Neutrophil (primary cell): ENCODE measurements at regions not wholly inside any gene's neighbourhood (a gene's known extent, or its start where the extent isn't known, plus 50 kb on each side); places are given as distances from the start of the nearest gene placed in this dataset.

Source experiments
- H3K27ac ChIP-seq: fragments of 200-600 bp; sonication (generic); 2 replicates; pipeline ENCODE4 v1.5.1; 2016; ENCODE audit warnings: mild to moderate bottlenecking, moderate library complexity
- H3K27me3 ChIP-seq: fragments of 200-600 bp; sonication (generic); 2 replicates; pipeline ENCODE4 v1.6.0; 2016; ENCODE audit warnings: mild to moderate bottlenecking
- H3K36me3 ChIP-seq: fragments of 200-600 bp; sonication (generic); 2 replicates; pipeline ENCODE4 v1.5.1; 2017
- H3K4me1 ChIP-seq, 2 experiments: fragments of 200-600 bp in 1 of 2; sonication (generic) in 1 of 2; 1 replicate in 1 of 2; 2 replicates in 1 of 2; pipeline versions ENCODE4 v1.5.1 to v1.6.1; 2013 to 2016; ENCODE audit warnings: low read depth in 1 of 2, low read length in 1 of 2, mild to moderate bottlenecking in 1 of 2, moderate library complexity in 1 of 2; ENCODE audit not compliant: control insufficient read depth in 1 of 2, insufficient read depth in 1 of 2
- H3K4me3 ChIP-seq, 2 experiments: fragments of 200-600 bp in 1 of 2; sonication (generic) in 1 of 2; 1 replicate in 1 of 2; 2 replicates in 1 of 2; pipeline ENCODE4 v1.5.1; 2013 to 2016; ENCODE audit warnings: low read depth in 1 of 2, low read length in 1 of 2, mild to moderate bottlenecking in 1 of 2, moderate library complexity in 1 of 2
- H3K9me3 ChIP-seq: fragments of 200-600 bp; sonication (generic); 2 replicates; pipeline ENCODE4 v1.5.1; 2016
- CTCF ChIP-seq: fragments of 200-600 bp; sonication (generic); IDR thresholded peaks from 2 replicates; pipeline ENCODE4 v1.5.1; 2016; ENCODE audit warnings: antibody characterized with exemption

GRCh38 chr19:30131246-30131645 lies 189.2 kb downstream of the URI1 start:
- no peaks in the 10 kb centered on the region for H3K36me3 ChIP-seq
- no peak overlapping the region for H3K27ac ChIP-seq
- no peaks in the 10 kb centered on the region for H3K9me3 ChIP-seq
- no peak overlapping the region for H3K4me3 ChIP-seq
- TF ChIP-seq CTCF: no peak
- no peaks in the 10 kb centered on the region for H3K27me3 ChIP-seq
- H3K4me1 ChIP-seq: no peaks in the 10 kb centered on the region

GRCh38 chr19:30131722-30132291 lies 189.8 kb downstream of the URI1 start:
- H3K27ac ChIP-seq: no peak overlapping the region
- TF ChIP-seq CTCF: no peak
- no peak overlapping the region for H3K4me3 ChIP-seq
- H3K27me3 ChIP-seq: no peaks in the 10 kb centered on the region
- no peaks in the 10 kb centered on the region for H3K9me3 ChIP-seq
- H3K36me3 ChIP-seq: no peaks in the 10 kb centered on the region
- H3K4me1 ChIP-seq: no peaks in the 10 kb centered on the region

GRCh38 chr19:30132343-30133075 lies 190.5 kb downstream of the URI1 start:
- Histone ChIP-seq H3K4me3 (no peak overlapping the region), H3K36me3 (no peaks in the 10 kb centered on the region), H3K27ac (no peak overlapping the region), H3K9me3 (no peaks in the 10 kb centered on the region), H3K4me1 (no peaks in the 10 kb centered on the region), H3K27me3 (no peaks in the 10 kb centered on the region)
- no peak for TF ChIP-seq CTCF

- Histone ChIP-seq H3K27me3 (no peaks in the 10 kb centered on the region), H3K4me3 (no peak overlapping the region), H3K4me1 (no peaks in the 10 kb centered on the region), H3K36me3 (no peaks in the 10 kb centered on the region), H3K27ac (no peak overlapping the region), H3K9me3 (no peaks in the 10 kb centered on the region)
- no peak for TF ChIP-seq CTCF
Measured at GRCh38 chr19:30133803-30134202, 191.8 kb downstream of the URI1 start.

GRCh38 chr19:30135093-30135757 lies 193.2 kb downstream of the URI1 start:
- H3K4me3 ChIP-seq: no peak overlapping the region
- H3K27ac ChIP-seq: no peak overlapping the region
- TF ChIP-seq CTCF: no peak
- H3K4me1 ChIP-seq: no peaks in the 10 kb centered on the region
- H3K27me3 ChIP-seq: no peaks in the 10 kb centered on the region
- no peaks in the 10 kb centered on the region for H3K9me3 ChIP-seq
- H3K36me3 ChIP-seq: no peaks in the 10 kb centered on the region
